B cell (primary cell): ENCODE measurements at regions not wholly inside any gene's neighbourhood (a gene's known extent, or its start where the extent isn't known, plus 50 kb on each side); places are given as distances from the start of the nearest gene placed in this dataset.
"Not testable (repeated sequence)": the region's sequence is repeated elsewhere in the genome, so short reads cannot be mapped to it uniquely, and the experiment has no call there.

Experiments
- ATAC-seq: fragments of 200-7000 bp; cut with Tn5 transposase; one replicate; pipeline ENCODE4 v1.10.0; 2021; ENCODE audit warnings: low read depth, mild to moderate bottlenecking, moderate number of reproducible peaks, moderate library complexity
- CTCF ChIA-PET: fragments of 350-600 bp; sonication (Branson Sonifier 250); formaldehyde crosslinking; loops from one replicate; lab custom pipeline; 2021; ENCODE audit warnings: antibody characterized with exemption, inconsistent platforms; lab: Charles Lee
- POLR2A ChIA-PET: fragments of 350-600 bp; sonication (Branson Sonifier 250); formaldehyde crosslinking; loops from one replicate; lab custom pipeline; 2021; ENCODE audit warnings: antibody characterized with exemption; lab: Charles Lee
- DNase-seq: peaks from one replicate; pipeline ENCODE4 v3.0.0; 2013
- H2AFZ ChIP-seq: 2 replicates; pipeline ENCODE4 v1.6.1; 2012; ENCODE audit warnings: mild to moderate bottlenecking, low read depth, low read length; ENCODE audit not compliant: insufficient read depth, poor library complexity, severe bottlenecking
- H3K27ac ChIP-seq, 2 donors: 1 replicate in 1 of 2; 2 replicates in 1 of 2; pipeline ENCODE4 v1.5.1; 2012 to 2013; ENCODE audit warnings: low read length in 2 of 2, mild to moderate bottlenecking in 2 of 2, moderate library complexity in 1 of 2
- H3K27me3 ChIP-seq, 4 experiments: fragments of 200-600 bp in 1 of 4; sonication (generic) in 1 of 4; replicated peaks in 1 of 4; 1 replicate in 2 of 4; 2 replicates in 2 of 4; pipeline versions ENCODE4 v1.6.1 to v1.7.0; 2013 to 2016; ENCODE audit warnings: low read length in 3 of 4, mild to moderate bottlenecking in 2 of 4, mixed read lengths in 1 of 4, moderate library complexity in 1 of 4; ENCODE audit not compliant: insufficient read depth in 4 of 4, control insufficient read depth in 3 of 4; ENCODE audit errors: control extremely low read depth in 1 of 4
- H3K36me3 ChIP-seq, 2 experiments: replicated peaks in 1 of 2; 1 replicate in 1 of 2; 2 replicates in 1 of 2; pipeline versions ENCODE4 v1.6.1 to v1.7.1; 2013; ENCODE audit warnings: low read length in 1 of 2; ENCODE audit not compliant: insufficient read depth in 2 of 2, control insufficient read depth in 1 of 2; ENCODE audit errors: control extremely low read depth in 1 of 2, extremely low read depth in 1 of 2
- H3K4me1 ChIP-seq, 2 donors: fragments of 200-600 bp in 1 of 2; sonication (generic) in 1 of 2; 1 replicate in 1 of 2; 2 replicates in 1 of 2; pipeline versions ENCODE4 v1.5.1 to v1.6.1; 2013 to 2017; ENCODE audit warnings: low read length in 2 of 2; ENCODE audit not compliant: control insufficient read depth in 2 of 2, insufficient read depth in 2 of 2
- H3K4me2 ChIP-seq: replicated peaks from 2 replicates; pipeline ENCODE3; 2012; ENCODE audit warnings: mild to moderate bottlenecking, low read depth, low read length; ENCODE audit not compliant: poor library complexity, severe bottlenecking
- H3K4me3 ChIP-seq, 5 experiments: fragments of 200-600 bp in 1 of 5; sonication (generic) in 1 of 5; 1 replicate in 3 of 5; 2 replicates in 2 of 5; pipeline versions ENCODE4 v1.5.1 to v1.7.0; 2011 to 2016; ENCODE audit warnings: low read length in 4 of 5, mild to moderate bottlenecking in 4 of 5, low read depth in 2 of 5, control low read depth in 1 of 5, moderate library complexity in 1 of 5; ENCODE audit not compliant: insufficient read depth in 1 of 5; ENCODE audit errors: control extremely low read depth in 1 of 5, extremely low read depth in 1 of 5
- H3K79me2 ChIP-seq: fragments of 200-600 bp; sonication (generic); one replicate; pipeline ENCODE4 v1.6.0; 2016; ENCODE audit warnings: low read length; ENCODE audit not compliant: control insufficient read depth, insufficient read depth
- H3K9ac ChIP-seq: fragments of 200-600 bp; sonication (generic); 2 replicates; pipeline ENCODE4 v1.6.1; 2017; ENCODE audit warnings: mild to moderate bottlenecking, low read length, moderate library complexity
- H3K9me3 ChIP-seq, 3 donors: one replicate each; pipeline versions ENCODE4 v1.6.1 to v1.7.1; 2013; ENCODE audit warnings: low read length in 2 of 3; ENCODE audit not compliant: control insufficient read depth in 2 of 3, insufficient read depth in 1 of 3; ENCODE audit errors: control extremely low read depth in 1 of 3
- H4K20me1 ChIP-seq: 2 replicates; pipeline ENCODE4 v1.6.0; 2012; ENCODE audit warnings: mild to moderate bottlenecking, low read length; ENCODE audit not compliant: insufficient read depth, control insufficient read depth, poor library complexity, severe bottlenecking
- H3K27ac Mint-ChIP-seq: one replicate; pipeline ENCODE4 v1.8.0; 2021; ENCODE audit warnings: mixed read lengths
- H3K27me3 Mint-ChIP-seq: one replicate; pipeline ENCODE4 v1.8.0; 2021; ENCODE audit warnings: mixed read lengths
- H3K4me1 Mint-ChIP-seq: one replicate; pipeline ENCODE4 v1.8.0; 2021; ENCODE audit warnings: mixed read lengths
- H3K4me3 Mint-ChIP-seq: one replicate; pipeline ENCODE4 v1.8.0; 2021; ENCODE audit warnings: mixed read lengths
- H3K9me3 Mint-ChIP-seq: one replicate; pipeline ENCODE4 v1.8.0; 2022; ENCODE audit warnings: mixed read lengths; ENCODE audit not compliant: insufficient read depth
- CTCF ChIP-seq: fragments of 200-600 bp; IDR thresholded peaks from one replicate; pipeline ENCODE4 v1.8.0; 2022; ENCODE audit warnings: antibody characterized with exemption, mild to moderate bottlenecking
- EZH2 ChIP-seq: IDR thresholded peaks from 2 replicates; pipeline ENCODE4 v1.6.1; 2012; ENCODE audit warnings: borderline replicate concordance, low read depth, mild to moderate bottlenecking, moderate library complexity, low read length; ENCODE audit not compliant: insufficient read depth, poor library complexity, severe bottlenecking
- WGBS: methylation state at CpG from one replicate; pipeline ENCODE4 v1.1.5; 2013; ENCODE audit warnings: missing lambda C conversion rate; ENCODE audit not compliant: insufficient coverage; 5-methylcytosine and 5-hydroxymethylcytosine counted together
- intact Hi-C: fragments of 100-400 bp; cut with micrococcal nuclease; formaldehyde crosslinking; loops from one replicate; pipeline ENCODE4 v1.10.0; 2022

- H3K4me1 ChIP-seq, result no peaks in the 10 kb centered on the region
- ATAC-seq (no peak), DNase-seq (no peak)
- ChIA-PET POLR2A (no interaction called here), CTCF (no interaction called here)
- H3K4me3 Mint-ChIP-seq, result no peak overlapping the region
- no peak overlapping the region for H2AFZ ChIP-seq
- no peak for TF ChIP-seq EZH2
- TF ChIP-seq CTCF, result no peak
- H3K79me2 ChIP-seq, result no peaks in the 10 kb centered on the region
- H3K27me3 ChIP-seq, result peaks cover 0 to 3% (median 0%) of the 10 kb centered on the region in 4 experiments
- H3K4me3 ChIP-seq, result no peak overlapping the region
- WGBS, result 24% methylated on average over 12 of the region's 21 CpGs
- H3K4me2 ChIP-seq, result no peak overlapping the region
- H3K4me1 Mint-ChIP-seq, result no peaks in the 10 kb centered on the region
- intact Hi-C loops, result no loop called here
- H3K27me3 Mint-ChIP-seq, result peaks cover 11% of the 10 kb centered on the region
- peaks cover 0 to 13% (median 0%) of the 10 kb centered on the region in 3 donors for H3K9me3 ChIP-seq
- no peaks in the 10 kb centered on the region for H3K36me3 ChIP-seq
- H4K20me1 ChIP-seq, result no peaks in the 10 kb centered on the region
- no peaks in the 10 kb centered on the region for H3K9me3 Mint-ChIP-seq
- H3K27ac ChIP-seq, result no peak overlapping the region
- H3K9ac ChIP-seq, result no peak overlapping the region
- H3K27ac Mint-ChIP-seq, result no peak overlapping the region
Measured at GRCh38 chr13:112161521-112162301, 94.8 kb downstream of the SOX1 start.

GRCh38 chr13:112163691-112164660, 97.0 kb downstream of the SOX1 start:
- H3K27me3 ChIP-seq, H3K27ac ChIP-seq, H4K20me1 ChIP-seq, H3K4me3 Mint-ChIP-seq, H3K9ac ChIP-seq, H3K4me1 ChIP-seq, H3K9me3 Mint-ChIP-seq, H3K4me3 ChIP-seq, H3K4me2 ChIP-seq, H3K79me2 ChIP-seq, H3K36me3 ChIP-seq, DNase-seq, POLR2A ChIA-PET, CTCF ChIA-PET, ATAC-seq, H2AFZ ChIP-seq, H3K4me1 Mint-ChIP-seq, intact Hi-C loops, H3K27ac Mint-ChIP-seq: not testable (repeated sequence)
- H3K9me3 ChIP-seq, result peaks cover 0 to 13% (median 0%) of the 10 kb centered on the region in 3 donors
- H3K27me3 Mint-ChIP-seq, result peaks cover 11% of the 10 kb centered on the region
- WGBS, result 97% methylated on average over 93 of the region's 97 CpGs
